ENCODE measurements at regions not wholly inside any gene's neighbourhood (a gene's known extent, or its start where the extent isn't known, plus 50 kb on each side); places are given as distances from the start of the nearest gene placed in this dataset.

DNA sequence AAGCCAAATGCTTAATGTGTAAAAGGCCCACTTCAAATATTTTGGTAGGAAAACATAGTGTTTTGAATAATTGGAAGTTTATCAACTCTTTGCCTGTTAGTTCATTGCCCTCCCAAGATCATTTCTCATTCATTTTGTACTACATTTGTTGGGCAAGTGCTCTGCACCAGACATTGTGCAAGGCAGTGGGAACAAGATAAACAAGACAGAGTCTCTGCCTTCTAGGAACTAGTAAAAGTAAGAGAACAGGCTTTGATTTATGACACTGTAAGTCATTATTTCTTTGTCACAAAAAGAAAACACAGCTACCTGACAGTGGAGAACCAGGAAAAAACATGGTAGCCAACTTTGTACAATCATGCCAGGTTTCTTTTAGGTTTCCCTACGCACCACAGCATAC, 63.7 kb upstream of the PAM start:
- no peak for ATAC-seq

More for the DNA sequence above, 63.7 kb upstream of the PAM start:
- Histone ChIP-seq H3K9me2 (ENCODE audit: insufficient read depth) (no peaks in the 10 kb centered on the region; the same call in 1 of the 2 replicates), H3F3A (replicated peaks; ENCODE audit: low read depth) (no peaks in the 10 kb centered on the region), H3K79me2 (replicated peaks; ENCODE audit: insufficient read depth) (no peaks in the 10 kb centered on the region), H3K4me3 (no peak overlapping the region), H3K36me3 (ENCODE audit: insufficient read depth) (no peaks in the 10 kb centered on the region), H3K4me1 (ENCODE audit: insufficient read depth) (no peaks in the 10 kb centered on the region), H2AFZ (no peak overlapping the region), H4K20me1 (replicated peaks; ENCODE audit: insufficient read depth) (no peaks in the 10 kb centered on the region), H3K27me3 (ENCODE audit: insufficient read depth) (no peaks in the 10 kb centered on the region), H3K4me2 (no peak overlapping the region), H3K27ac (ENCODE audit: low read depth) (no peak overlapping the region)
- Mint-ChIP-seq H3K36me3 (ENCODE audit: low read depth) (peaks cover 23% of the 10 kb centered on the region), H3K4me1 (no peaks in the 10 kb centered on the region), H3K27me3 (ENCODE audit: insufficient read depth, low read depth, poor library complexity) (no peaks in the 10 kb centered on the region), H3K27ac (no peak overlapping the region), H3K9me3 (peaks cover 40% of the 10 kb centered on the region), H3K4me3 (no peak overlapping the region)
- no peak for DNase-seq (ENCODE audit: low spot score)
- TF ChIP-seq JUNB (IDR thresholded peaks at IDR 0.05; ENCODE audit: unreplicated experiment) (no peak), CREB1 (CRISPR knock-in tag; IDR thresholded peaks at IDR 0.05; ENCODE audit: low read depth) (no peak), ZNF331 (CRISPR knock-in tag; IDR thresholded peaks at IDR 0.05; ENCODE audit: low read depth) (no peak), CTCF (conservative IDR thresholded peaks at IDR 0.05; ENCODE audit: low read depth in 2 of 2) (no peak), ETS1 (IDR thresholded peaks at IDR 0.05) (no peak), NANOG (IDR thresholded peaks at IDR 0.05; ENCODE audit: borderline replicate concordance) (no peak), STAT1 (IDR thresholded peaks at IDR 0.05; ENCODE audit: unreplicated experiment) (no peak), EZH2phosphoT487 (IDR thresholded peaks at IDR 0.05; ENCODE audit: unreplicated experiment) (no peak), POLR2AphosphoS5 (IDR thresholded peaks at IDR 0.05; ENCODE audit: low read depth) (no peak)
- TF ChIP-seq, protein P1, sequence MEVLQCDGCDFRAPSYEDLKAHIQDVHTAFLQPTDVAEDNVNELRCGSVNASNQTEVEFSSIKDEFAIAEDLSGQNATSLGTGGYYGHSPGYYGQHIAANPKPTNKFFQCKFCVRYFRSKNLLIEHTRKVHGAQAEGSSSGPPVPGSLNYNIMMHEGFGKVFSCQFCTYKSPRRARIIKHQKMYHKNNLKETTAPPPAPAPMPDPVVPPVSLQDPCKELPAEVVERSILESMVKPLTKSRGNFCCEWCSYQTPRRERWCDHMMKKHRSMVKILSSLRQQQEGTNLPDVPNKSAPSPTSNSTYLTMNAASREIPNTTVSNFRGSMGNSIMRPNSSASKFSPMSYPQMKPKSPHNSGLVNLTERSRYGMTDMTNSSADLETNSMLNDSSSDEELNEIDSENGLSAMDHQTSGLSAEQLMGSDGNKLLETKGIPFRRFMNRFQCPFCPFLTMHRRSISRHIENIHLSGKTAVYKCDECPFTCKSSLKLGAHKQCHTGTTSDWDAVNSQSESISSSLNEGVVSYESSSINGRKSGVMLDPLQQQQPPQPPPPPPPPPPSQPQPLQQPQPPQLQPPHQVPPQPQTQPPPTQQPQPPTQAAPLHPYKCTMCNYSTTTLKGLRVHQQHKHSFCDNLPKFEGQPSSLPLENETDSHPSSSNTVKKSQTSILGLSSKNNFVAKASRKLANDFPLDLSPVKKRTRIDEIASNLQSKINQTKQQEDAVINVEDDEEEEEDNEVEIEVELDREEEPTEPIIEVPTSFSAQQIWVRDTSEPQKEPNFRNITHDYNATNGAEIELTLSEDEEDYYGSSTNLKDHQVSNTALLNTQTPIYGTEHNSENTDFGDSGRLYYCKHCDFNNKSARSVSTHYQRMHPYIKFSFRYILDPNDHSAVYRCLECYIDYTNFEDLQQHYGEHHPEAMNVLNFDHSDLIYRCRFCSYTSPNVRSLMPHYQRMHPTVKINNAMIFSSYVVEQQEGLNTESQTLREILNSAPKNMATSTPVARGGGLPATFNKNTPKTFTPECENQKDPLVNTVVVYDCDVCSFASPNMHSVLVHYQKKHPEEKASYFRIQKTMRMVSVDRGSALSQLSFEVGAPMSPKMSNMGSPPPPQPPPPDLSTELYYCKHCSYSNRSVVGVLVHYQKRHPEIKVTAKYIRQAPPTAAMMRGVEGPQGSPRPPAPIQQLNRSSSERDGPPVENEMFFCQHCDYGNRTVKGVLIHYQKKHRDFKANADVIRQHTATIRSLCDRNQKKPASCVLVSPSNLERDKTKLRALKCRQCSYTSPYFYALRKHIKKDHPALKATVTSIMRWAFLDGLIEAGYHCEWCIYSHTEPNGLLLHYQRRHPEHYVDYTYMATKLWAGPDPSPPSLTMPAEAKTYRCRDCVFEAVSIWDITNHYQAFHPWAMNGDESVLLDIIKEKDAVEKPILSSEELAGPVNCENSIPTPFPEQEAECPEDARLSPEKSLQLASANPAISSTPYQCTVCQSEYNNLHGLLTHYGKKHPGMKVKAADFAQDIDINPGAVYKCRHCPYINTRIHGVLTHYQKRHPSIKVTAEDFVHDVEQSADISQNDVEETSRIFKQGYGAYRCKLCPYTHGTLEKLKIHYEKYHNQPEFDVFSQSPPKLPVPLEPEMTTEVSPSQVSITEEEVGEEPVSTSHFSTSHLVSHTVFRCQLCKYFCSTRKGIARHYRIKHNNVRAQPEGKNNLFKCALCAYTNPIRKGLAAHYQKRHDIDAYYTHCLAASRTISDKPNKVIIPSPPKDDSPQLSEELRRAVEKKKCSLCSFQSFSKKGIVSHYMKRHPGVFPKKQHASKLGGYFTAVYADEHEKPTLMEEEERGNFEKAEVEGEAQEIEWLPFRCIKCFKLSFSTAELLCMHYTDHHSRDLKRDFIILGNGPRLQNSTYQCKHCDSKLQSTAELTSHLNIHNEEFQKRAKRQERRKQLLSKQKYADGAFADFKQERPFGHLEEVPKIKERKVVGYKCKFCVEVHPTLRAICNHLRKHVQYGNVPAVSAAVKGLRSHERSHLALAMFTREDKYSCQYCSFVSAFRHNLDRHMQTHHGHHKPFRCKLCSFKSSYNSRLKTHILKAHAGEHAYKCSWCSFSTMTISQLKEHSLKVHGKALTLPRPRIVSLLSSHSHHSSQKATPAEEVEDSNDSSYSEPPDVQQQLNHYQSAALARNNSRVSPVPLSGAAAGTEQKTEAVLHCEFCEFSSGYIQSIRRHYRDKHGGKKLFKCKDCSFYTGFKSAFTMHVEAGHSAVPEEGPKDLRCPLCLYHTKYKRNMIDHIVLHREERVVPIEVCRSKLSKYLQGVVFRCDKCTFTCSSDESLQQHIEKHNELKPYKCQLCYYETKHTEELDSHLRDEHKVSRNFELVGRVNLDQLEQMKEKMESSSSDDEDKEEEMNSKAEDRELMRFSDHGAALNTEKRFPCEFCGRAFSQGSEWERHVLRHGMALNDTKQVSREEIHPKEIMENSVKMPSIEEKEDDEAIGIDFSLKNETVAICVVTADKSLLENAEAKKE (CRISPR knock-in tag; IDR thresholded peaks at IDR 0.05): no peak
- TF ChIP-seq, protein P2, sequence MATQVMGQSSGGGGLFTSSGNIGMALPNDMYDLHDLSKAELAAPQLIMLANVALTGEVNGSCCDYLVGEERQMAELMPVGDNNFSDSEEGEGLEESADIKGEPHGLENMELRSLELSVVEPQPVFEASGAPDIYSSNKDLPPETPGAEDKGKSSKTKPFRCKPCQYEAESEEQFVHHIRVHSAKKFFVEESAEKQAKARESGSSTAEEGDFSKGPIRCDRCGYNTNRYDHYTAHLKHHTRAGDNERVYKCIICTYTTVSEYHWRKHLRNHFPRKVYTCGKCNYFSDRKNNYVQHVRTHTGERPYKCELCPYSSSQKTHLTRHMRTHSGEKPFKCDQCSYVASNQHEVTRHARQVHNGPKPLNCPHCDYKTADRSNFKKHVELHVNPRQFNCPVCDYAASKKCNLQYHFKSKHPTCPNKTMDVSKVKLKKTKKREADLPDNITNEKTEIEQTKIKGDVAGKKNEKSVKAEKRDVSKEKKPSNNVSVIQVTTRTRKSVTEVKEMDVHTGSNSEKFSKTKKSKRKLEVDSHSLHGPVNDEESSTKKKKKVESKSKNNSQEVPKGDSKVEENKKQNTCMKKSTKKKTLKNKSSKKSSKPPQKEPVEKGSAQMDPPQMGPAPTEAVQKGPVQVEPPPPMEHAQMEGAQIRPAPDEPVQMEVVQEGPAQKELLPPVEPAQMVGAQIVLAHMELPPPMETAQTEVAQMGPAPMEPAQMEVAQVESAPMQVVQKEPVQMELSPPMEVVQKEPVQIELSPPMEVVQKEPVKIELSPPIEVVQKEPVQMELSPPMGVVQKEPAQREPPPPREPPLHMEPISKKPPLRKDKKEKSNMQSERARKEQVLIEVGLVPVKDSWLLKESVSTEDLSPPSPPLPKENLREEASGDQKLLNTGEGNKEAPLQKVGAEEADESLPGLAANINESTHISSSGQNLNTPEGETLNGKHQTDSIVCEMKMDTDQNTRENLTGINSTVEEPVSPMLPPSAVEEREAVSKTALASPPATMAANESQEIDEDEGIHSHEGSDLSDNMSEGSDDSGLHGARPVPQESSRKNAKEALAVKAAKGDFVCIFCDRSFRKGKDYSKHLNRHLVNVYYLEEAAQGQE (IDR thresholded peaks at IDR 0.05; ENCODE audit: unreplicated experiment): no peak
